GM12873 (cell line): ENCODE measurements at regions not wholly inside any gene's neighbourhood (a gene's known extent, or its start where the extent isn't known, plus 50 kb on each side); places are given as distances from the start of the nearest gene placed in this dataset.

Experiments
- TF ChIP-seq, protein P1 (sequence below): IDR thresholded peaks from 2 replicates; pipeline ENCODE4 v1.5.1; 2012; ENCODE audit warnings: low read depth, mild to moderate bottlenecking, moderate library complexity, low read length, control low read depth; ENCODE audit not compliant: insufficient read depth; ENCODE audit errors: missing control alignments

DNA sequence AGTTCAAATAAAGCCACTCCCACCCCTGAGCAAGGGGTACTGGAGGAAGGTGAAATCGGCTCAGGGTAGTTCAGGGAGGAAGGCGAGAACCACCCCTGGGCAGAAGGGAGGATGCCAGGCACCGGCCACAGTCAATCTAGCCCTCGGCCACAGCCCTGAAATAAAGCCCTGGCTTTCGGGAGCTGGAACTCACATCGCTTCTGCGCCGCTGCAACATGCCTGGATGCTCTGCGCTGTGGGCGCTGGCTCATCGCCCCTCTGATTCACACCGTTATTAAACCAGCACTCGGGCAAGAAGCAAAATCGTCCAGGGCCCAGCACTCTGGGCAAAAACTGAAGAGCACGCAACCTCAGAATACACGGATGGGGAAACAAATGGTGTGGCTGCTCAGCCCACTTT is 136.9 kb upstream of the RREB1 start:
- TF ChIP-seq, protein P1, sequence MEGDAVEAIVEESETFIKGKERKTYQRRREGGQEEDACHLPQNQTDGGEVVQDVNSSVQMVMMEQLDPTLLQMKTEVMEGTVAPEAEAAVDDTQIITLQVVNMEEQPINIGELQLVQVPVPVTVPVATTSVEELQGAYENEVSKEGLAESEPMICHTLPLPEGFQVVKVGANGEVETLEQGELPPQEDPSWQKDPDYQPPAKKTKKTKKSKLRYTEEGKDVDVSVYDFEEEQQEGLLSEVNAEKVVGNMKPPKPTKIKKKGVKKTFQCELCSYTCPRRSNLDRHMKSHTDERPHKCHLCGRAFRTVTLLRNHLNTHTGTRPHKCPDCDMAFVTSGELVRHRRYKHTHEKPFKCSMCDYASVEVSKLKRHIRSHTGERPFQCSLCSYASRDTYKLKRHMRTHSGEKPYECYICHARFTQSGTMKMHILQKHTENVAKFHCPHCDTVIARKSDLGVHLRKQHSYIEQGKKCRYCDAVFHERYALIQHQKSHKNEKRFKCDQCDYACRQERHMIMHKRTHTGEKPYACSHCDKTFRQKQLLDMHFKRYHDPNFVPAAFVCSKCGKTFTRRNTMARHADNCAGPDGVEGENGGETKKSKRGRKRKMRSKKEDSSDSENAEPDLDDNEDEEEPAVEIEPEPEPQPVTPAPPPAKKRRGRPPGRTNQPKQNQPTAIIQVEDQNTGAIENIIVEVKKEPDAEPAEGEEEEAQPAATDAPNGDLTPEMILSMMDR = no peak

GRCh38 chr6:6971369-6971768 is 136.4 kb upstream of the RREB1 start:
- TF ChIP-seq, protein P1 = no peak

- TF ChIP-seq, protein P1 = no peak
Measured at GRCh38 chr6:6972456-6972855, 135.3 kb upstream of the RREB1 start.

DNA sequence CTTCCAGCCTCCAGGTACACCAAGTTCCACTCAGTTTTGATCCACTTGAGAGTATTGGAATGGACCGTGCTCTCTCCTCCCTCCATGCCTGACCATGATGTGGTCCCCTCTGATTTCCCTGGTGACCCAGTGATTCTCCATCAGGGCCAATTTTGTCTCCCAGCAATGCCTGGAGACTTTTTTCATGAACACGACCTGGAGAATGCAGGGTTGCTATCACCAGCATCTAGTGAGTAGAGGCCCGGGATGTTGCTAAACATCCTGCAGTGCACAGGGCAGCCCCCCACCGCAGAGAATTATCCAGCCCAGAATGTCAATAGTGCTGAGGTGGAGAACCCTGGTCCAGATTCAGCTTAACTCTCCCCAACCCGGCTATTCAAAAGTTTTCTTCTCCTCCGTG is 134.0 kb upstream of the RREB1 start:
- TF ChIP-seq, protein P1 = no peak

GRCh38 chr6:6975459-6976111 is 132.2 kb upstream of the RREB1 start:
- TF ChIP-seq, protein P1 = no peak

GRCh38 chr6:6976193-6976592 is 131.6 kb upstream of the RREB1 start:
- TF ChIP-seq, protein P1 = no peak

DNA sequence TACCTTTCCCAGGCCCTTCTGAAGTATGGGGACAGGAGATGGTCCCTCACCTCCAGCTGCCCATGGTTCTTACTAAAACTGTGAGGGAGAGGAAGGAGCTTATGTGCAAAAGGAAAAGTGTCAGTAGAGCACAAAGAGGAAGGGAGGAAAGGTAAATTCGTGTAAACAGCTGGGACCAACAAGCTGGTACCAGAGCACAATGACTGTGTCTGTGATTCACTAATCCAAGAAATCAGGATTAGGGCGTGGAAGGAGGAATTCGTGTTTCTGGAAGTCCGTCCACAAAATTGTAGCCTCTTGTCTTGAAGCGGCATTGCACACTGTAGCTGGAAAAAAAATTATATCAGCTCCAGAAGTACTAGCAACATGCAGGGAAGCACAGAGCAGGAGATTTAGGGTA is 129.0 kb upstream of the RREB1 start:
- TF ChIP-seq, protein P1 = no peak
